H9 (cell line): ENCODE measurements at regions not wholly inside any gene's neighbourhood (a gene's known extent, or its start where the extent isn't known, plus 50 kb on each side); places are given as distances from the start of the nearest gene placed in this dataset.

Experiments used
- DNase-seq: peaks from one replicate; pipeline ENCODE4 v3.0.0-alpha.2; 2017
- H2AFZ ChIP-seq: one replicate; pipeline ENCODE4 v1.6.1; 2013; ENCODE audit warnings: mild to moderate bottlenecking, low read length, control low read depth, moderate library complexity
- H2AK5ac ChIP-seq: 2 replicates; pipeline ENCODE4 v1.6.1; 2013; ENCODE audit warnings: low read length, control low read depth, mixed read lengths; ENCODE audit not compliant: insufficient read length
- H2BK120ac ChIP-seq: one replicate; pipeline ENCODE4 v1.6.1; 2013; ENCODE audit warnings: low read depth, mild to moderate bottlenecking, low read length, control low read depth, inconsistent platforms; ENCODE audit not compliant: poor library complexity, severe bottlenecking
- H2BK12ac ChIP-seq: 2 replicates; pipeline ENCODE4 v1.6.1; 2013; ENCODE audit warnings: low read length, control low read depth, mixed read lengths, low read depth; ENCODE audit not compliant: insufficient read length
- H2BK15ac ChIP-seq: 2 replicates; pipeline ENCODE4 v1.6.1; 2013; ENCODE audit warnings: low read depth, low read length, control low read depth
- H2BK20ac ChIP-seq: one replicate; pipeline ENCODE4 v1.6.1; 2013; ENCODE audit warnings: low read depth, mild to moderate bottlenecking, low read length, control low read depth, inconsistent platforms; ENCODE audit not compliant: poor library complexity, severe bottlenecking
- H2BK5ac ChIP-seq: 2 replicates; pipeline ENCODE4 v1.6.1; 2013; ENCODE audit warnings: low read length, control low read depth, mixed read lengths; ENCODE audit not compliant: insufficient read length
- H3K14ac ChIP-seq: 2 replicates; pipeline ENCODE4 v1.6.1; 2013; ENCODE audit warnings: low read length, control low read depth; ENCODE audit not compliant: insufficient read depth
- H3K18ac ChIP-seq: 2 replicates; pipeline ENCODE4 v1.6.1; 2013; ENCODE audit warnings: low read depth, mild to moderate bottlenecking, mixed read lengths, low read length, control low read depth; ENCODE audit not compliant: insufficient read length
- H3K23ac ChIP-seq: 2 replicates; pipeline ENCODE4 v1.6.1; 2013; ENCODE audit warnings: low read length, control low read depth, mixed read lengths, low read depth; ENCODE audit not compliant: insufficient read length
- H3K23me2 ChIP-seq: 2 replicates; pipeline ENCODE4 v1.6.1; 2013; ENCODE audit warnings: low read depth, mild to moderate bottlenecking, mixed read lengths, low read length, control low read depth; ENCODE audit not compliant: insufficient read length, poor library complexity, severe bottlenecking
- H3K27ac ChIP-seq: 2 replicates; pipeline ENCODE4 v1.5.1; 2013; ENCODE audit warnings: low read length, control low read depth, mixed read lengths, low read depth; ENCODE audit not compliant: insufficient read length
- H3K27me3 ChIP-seq: 2 replicates; pipeline ENCODE4 v1.6.1; 2013; ENCODE audit warnings: low read length, control low read depth, inconsistent platforms; ENCODE audit not compliant: insufficient read depth
- H3K4ac ChIP-seq: 2 replicates; pipeline ENCODE4 v1.6.1; 2013; ENCODE audit warnings: low read depth, mild to moderate bottlenecking, control low read depth, inconsistent platforms, low read length, moderate library complexity
- H3K4me1 ChIP-seq: 2 replicates; pipeline ENCODE4 v1.6.1; 2013; ENCODE audit warnings: low read length, control low read depth, inconsistent platforms; ENCODE audit not compliant: insufficient read depth
- H3K4me2 ChIP-seq: 2 replicates; pipeline ENCODE4 v1.6.1; 2013; ENCODE audit warnings: low read length, control low read depth, mixed read lengths; ENCODE audit not compliant: insufficient read length, insufficient read depth
- H3K56ac ChIP-seq: 2 replicates; pipeline ENCODE4 v1.6.1; 2013; ENCODE audit warnings: low read depth, mild to moderate bottlenecking, mixed read lengths, low read length, control low read depth; ENCODE audit not compliant: insufficient read length
- H3K79me1 ChIP-seq: 2 replicates; pipeline ENCODE4 v1.6.1; 2013; ENCODE audit warnings: low read depth, mild to moderate bottlenecking, moderate library complexity, low read length, control low read depth, inconsistent platforms; ENCODE audit not compliant: insufficient read depth, poor library complexity, severe bottlenecking
- H3K79me2 ChIP-seq: 2 replicates; pipeline ENCODE4 v1.6.1; 2013; ENCODE audit warnings: low read length, control low read depth, inconsistent platforms; ENCODE audit not compliant: insufficient read depth
- H3K9ac ChIP-seq: 2 replicates; pipeline ENCODE4 v1.6.1; 2013; ENCODE audit warnings: low read length, control low read depth, mixed read lengths; ENCODE audit not compliant: insufficient read length; ENCODE audit errors: extremely low read depth
- H3K9me3 ChIP-seq: one replicate; pipeline ENCODE4 v1.6.1; 2013; ENCODE audit warnings: low read depth, low read length, inconsistent platforms; ENCODE audit not compliant: control insufficient read depth
- H3T11ph ChIP-seq: one replicate; pipeline ENCODE4 v1.6.1; 2013; ENCODE audit warnings: mild to moderate bottlenecking, low read length, control low read depth, inconsistent platforms
- H4K20me1 ChIP-seq: one replicate; pipeline ENCODE4 v1.6.1; 2013; ENCODE audit not compliant: control insufficient read depth, insufficient read length, insufficient read depth
- H4K5ac ChIP-seq: 2 replicates; pipeline ENCODE4 v1.6.1; 2013; ENCODE audit warnings: low read depth, mild to moderate bottlenecking, mixed read lengths, low read length, control low read depth; ENCODE audit not compliant: insufficient read length
- H4K8ac ChIP-seq: replicated peaks from 2 replicates; pipeline ENCODE4 v1.6.1; 2013; ENCODE audit warnings: low read length, control low read depth, mixed read lengths, low read depth; ENCODE audit not compliant: insufficient read length
- H4K91ac ChIP-seq: 2 replicates; pipeline ENCODE4 v1.6.1; 2013; ENCODE audit warnings: low read depth, mild to moderate bottlenecking, moderate library complexity, mixed read lengths, low read length, control low read depth; ENCODE audit not compliant: insufficient read length
- H3K27ac Mint-ChIP-seq, 3 experiments: 2 replicates in 2 of 3; 3 replicates in 1 of 3; pipeline ENCODE4 v1.8.0; 2020 to 2021; ENCODE audit warnings: mixed read lengths in 3 of 3, mild to moderate bottlenecking in 1 of 3, moderate library complexity in 1 of 3
- H3K27me3 Mint-ChIP-seq: 2 replicates; pipeline ENCODE4 v1.8.0; 2021; ENCODE audit warnings: low read depth, mild to moderate bottlenecking, moderate library complexity, mixed read lengths
- H3K36me3 Mint-ChIP-seq, 3 experiments: 2 replicates in 2 of 3; 3 replicates in 1 of 3; pipeline ENCODE4 v1.8.0; 2020 to 2021; ENCODE audit warnings: low read depth in 3 of 3, mixed read lengths in 3 of 3; ENCODE audit not compliant: insufficient read depth in 1 of 3
- H3K4me1 Mint-ChIP-seq, 2 experiments: 2 replicates each; pipeline ENCODE4 v1.8.0; 2020; ENCODE audit warnings: mixed read lengths in 2 of 2
- H3K4me3 Mint-ChIP-seq, 2 experiments: 2 replicates in 1 of 2; 3 replicates in 1 of 2; pipeline ENCODE4 v1.8.0; 2020 to 2021; ENCODE audit warnings: mild to moderate bottlenecking in 2 of 2, mixed read lengths in 2 of 2, moderate library complexity in 1 of 2
- H3K9me3 Mint-ChIP-seq, 2 experiments: 2 replicates in 1 of 2; 3 replicates in 1 of 2; pipeline ENCODE4 v1.8.0; 2020; ENCODE audit warnings: mild to moderate bottlenecking in 2 of 2, mixed read lengths in 2 of 2, moderate library complexity in 1 of 2
- CTCF ChIP-seq: fragments of 200-600 bp; sonication (generic); conservative IDR thresholded peaks from 3 replicates; pipeline ENCODE4 v1.8.0; 2021; ENCODE audit warnings: antibody characterized with exemption, mild to moderate bottlenecking
- WGBS: extraction: QIAGEN DNeasy Blood & Tissue Kit; methylation state at CpG from one replicate; pipeline ENCODE4 v1.1.7; 2013; ENCODE audit warnings: missing lambda C conversion rate, low lambda C conversion rate, mixed read lengths; ENCODE audit not compliant: insufficient read length; ENCODE audit errors: extremely low coverage; 5-methylcytosine and 5-hydroxymethylcytosine counted together

- no CpG with 5 or more reads among the region's 3 CpGs for WGBS
These were observed 60.2 kb downstream of the CCDC71L start for GRCh38 chr7:106600569-106601373.

More at GRCh38 chr7:106600569-106601373, 60.2 kb downstream of the CCDC71L start:
- Histone ChIP-seq H3K4ac (no peak overlapping the region), H2BK15ac (no peak overlapping the region), H3K14ac (no peak overlapping the region), H2AK5ac (no peak overlapping the region), H2BK5ac (no peak overlapping the region), H3K27ac (no peak overlapping the region), H3K9me3 (no peaks in the 10 kb centered on the region), H4K8ac (no peak overlapping the region), H3K9ac (no peak overlapping the region), H4K91ac (no peak overlapping the region), H2BK120ac (no peak overlapping the region), H3T11ph (no peak overlapping the region), H3K4me2 (no peak overlapping the region), H3K23me2 (peaks cover 2% of the 10 kb centered on the region), H2AFZ (no peak overlapping the region), H3K4me1 (0 out of 2 replicates have a peak, but pooled peaks cover 2% of the 10 kb centered on the region), H3K27me3 (no peaks in the 10 kb centered on the region), H3K79me2 (no peaks in the 10 kb centered on the region), H2BK20ac (no peak overlapping the region), H4K5ac (no peak overlapping the region), H4K20me1 (no peaks in the 10 kb centered on the region), H3K79me1 (no peaks in the 10 kb centered on the region), H3K23ac (no peak overlapping the region), H3K56ac (no peak overlapping the region), H3K18ac (no peak overlapping the region), H2BK12ac (no peak overlapping the region)
- H3K9me3 Mint-ChIP-seq = no peaks in the 10 kb centered on the region
- H3K4me3 Mint-ChIP-seq = no peak overlapping the region
- H3K36me3 Mint-ChIP-seq = no peaks in the 10 kb centered on the region
- no peak for TF ChIP-seq CTCF
- no peak overlapping the region for H3K27ac Mint-ChIP-seq
- no peak for DNase-seq
- H3K27me3 Mint-ChIP-seq = peaks cover 1% of the 10 kb centered on the region; the same call in 1 of the 2 replicates
- peaks cover 2 to 4% of the 10 kb centered on the region in 2 experiments for H3K4me1 Mint-ChIP-seq
